ENCODE measurements at regions not wholly inside any gene's neighbourhood (a gene's known extent, or its start where the extent isn't known, plus 50 kb on each side); places are given as distances from the start of the nearest gene placed in this dataset.

DNA sequence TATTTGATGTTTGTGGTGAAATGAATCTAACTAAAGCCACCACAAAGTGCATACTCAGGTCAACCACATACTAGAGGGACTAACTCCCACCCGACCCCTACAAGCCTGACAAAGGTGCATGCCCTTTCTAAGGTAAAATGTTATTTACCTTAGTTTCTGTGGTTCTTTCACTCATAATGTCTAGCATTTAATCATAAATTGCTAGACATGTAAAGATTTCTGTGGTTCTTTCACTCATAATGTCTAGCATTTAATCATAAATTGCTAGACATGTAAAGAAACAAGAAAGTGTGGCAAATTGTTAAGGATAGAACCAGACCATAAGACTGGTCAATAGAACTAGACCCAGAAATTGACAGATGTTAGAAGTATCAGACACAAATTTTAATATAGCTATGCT, 193.0 kb upstream of the PBX1 start (continued):
- TF ChIP-seq, protein P1, sequence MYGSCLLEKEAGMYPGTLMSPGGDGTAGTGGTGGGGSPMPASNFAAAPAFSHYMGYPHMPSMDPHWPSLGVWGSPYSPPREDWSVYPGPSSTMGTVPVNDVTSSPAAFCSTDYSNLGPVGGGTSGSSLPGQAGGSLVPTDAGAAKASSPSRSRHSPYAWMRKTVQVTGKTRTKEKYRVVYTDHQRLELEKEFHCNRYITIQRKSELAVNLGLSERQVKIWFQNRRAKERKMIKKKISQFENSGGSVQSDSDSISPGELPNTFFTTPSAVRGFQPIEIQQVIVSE (CRISPR knock-in tag; IDR thresholded peaks at IDR 0.05; ENCODE audit: borderline replicate concordance) = no peak
- TF ChIP-seq FOXP1 (CRISPR knock-in tag; IDR thresholded peaks at IDR 0.05; ENCODE audit: borderline replicate concordance) = no peak

DNA sequence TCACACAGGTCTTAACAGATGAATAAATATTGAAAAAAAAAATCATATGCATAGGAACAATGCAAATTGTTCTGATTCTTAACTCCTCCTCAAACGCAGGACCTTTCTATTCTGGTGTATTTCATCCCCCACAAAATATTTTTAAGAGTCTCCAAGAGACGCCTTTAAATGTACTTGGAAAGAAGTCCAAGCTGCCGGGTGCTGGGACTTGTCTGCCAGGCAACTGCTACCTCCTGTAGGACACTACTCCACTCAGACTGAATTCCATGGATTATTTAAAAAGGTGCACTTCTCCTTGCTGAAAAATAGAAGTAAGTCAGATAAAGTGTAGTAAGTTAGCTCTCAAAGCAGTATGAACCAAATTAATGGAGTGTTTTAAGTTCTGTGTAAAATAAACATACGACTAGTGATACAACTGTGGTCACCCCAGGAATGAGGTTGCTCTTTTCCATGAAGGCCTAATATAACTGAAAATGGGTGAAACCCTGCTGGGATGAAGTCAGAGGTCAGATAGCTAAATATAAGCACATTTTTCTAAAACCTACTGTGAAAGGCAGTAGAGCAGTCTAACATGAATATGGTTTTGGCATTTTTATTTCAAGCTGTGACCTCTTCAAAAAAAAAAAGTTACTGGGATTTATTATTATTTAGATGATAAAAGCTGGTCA, 189.2 kb upstream of the PBX1 start:
- DNase-seq (ENCODE audit: low spot score) (no peak), ATAC-seq (no peak)
- POLR2A ChIA-PET = interaction anchor here (0.6 kb wide), 1 partner anchor 571 kb away, joined by 5 read pairs; no protein-coding TSS in a partner anchor
- peaks cover 8% of the 10 kb centered on the region for H3K27me3 Mint-ChIP-seq (ENCODE audit: low read depth)
- peaks cover 36% of the 10 kb centered on the region for H3K9me3 Mint-ChIP-seq
- TF ChIP-seq FOXJ3 (CRISPR knock-in tag; IDR thresholded peaks at IDR 0.05; ENCODE audit: borderline replicate concordance) (no peak), CREM (CRISPR knock-in tag; IDR thresholded peaks at IDR 0.05) (no peak)
- peaks cover 21% of the 10 kb centered on the region for H3K36me3 Mint-ChIP-seq
- H3K4me1 Mint-ChIP-seq = peaks cover 29% of the 10 kb centered on the region
- CTCF ChIA-PET = no interaction called here
- H3K4me3 Mint-ChIP-seq = no peak overlapping the region
- no peak overlapping the region for H3K27ac Mint-ChIP-seq

DNA sequence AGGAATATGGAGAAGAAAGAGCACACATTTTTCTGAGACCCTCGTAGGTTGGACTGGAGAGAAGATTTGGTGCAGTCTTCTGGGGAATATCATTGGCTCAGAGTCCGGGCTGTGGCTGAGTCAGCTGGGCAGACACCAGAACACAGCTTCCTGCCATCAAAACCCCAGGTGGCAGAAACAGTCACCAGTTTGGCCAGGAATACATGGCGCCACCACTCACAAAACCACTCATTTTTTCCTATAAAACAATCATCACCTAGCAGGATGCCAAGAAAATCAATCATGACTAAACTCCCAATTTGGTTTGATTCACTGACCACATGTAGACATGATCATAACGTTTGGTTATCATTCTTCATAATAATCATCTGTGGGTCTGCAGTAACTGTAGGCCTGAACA, 178.1 kb upstream of the PBX1 start:
- ATAC-seq (no peak), DNase-seq (ENCODE audit: low spot score) (no peak)
- POLR2A ChIA-PET = no interaction called here
- Mint-ChIP-seq H3K27me3 (ENCODE audit: low read depth) (no peaks in the 10 kb centered on the region), H3K9me3 (no peaks in the 10 kb centered on the region), H3K4me3 (no peak overlapping the region), H3K36me3 (no peaks in the 10 kb centered on the region), H3K27ac (no peak overlapping the region), H3K4me1 (no peaks in the 10 kb centered on the region)
- CTCF ChIA-PET = interaction anchor here (1.1 kb wide), 1 partner anchor 405 kb away, joined by 3 read pairs; no protein-coding TSS in a partner anchor
- TF ChIP-seq, protein P2, sequence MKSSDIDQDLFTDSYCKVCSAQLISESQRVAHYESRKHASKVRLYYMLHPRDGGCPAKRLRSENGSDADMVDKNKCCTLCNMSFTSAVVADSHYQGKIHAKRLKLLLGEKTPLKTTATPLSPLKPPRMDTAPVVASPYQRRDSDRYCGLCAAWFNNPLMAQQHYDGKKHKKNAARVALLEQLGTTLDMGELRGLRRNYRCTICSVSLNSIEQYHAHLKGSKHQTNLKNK (CRISPR knock-in tag; IDR thresholded peaks at IDR 0.05) = no peak
- TF ChIP-seq SOX15 (CRISPR knock-in tag; IDR thresholded peaks at IDR 0.05) = no peak
- TF ChIP-seq ZNF138 (CRISPR knock-in tag; conservative IDR thresholded peaks at IDR 0.05) = no peak
- no peak for TF ChIP-seq SP1 (CRISPR knock-in tag; conservative IDR thresholded peaks at IDR 0.05)
- no peak for TF ChIP-seq NFYB (CRISPR knock-in tag; conservative IDR thresholded peaks at IDR 0.05; ENCODE audit: low read depth)
- TF ChIP-seq, protein P3, sequence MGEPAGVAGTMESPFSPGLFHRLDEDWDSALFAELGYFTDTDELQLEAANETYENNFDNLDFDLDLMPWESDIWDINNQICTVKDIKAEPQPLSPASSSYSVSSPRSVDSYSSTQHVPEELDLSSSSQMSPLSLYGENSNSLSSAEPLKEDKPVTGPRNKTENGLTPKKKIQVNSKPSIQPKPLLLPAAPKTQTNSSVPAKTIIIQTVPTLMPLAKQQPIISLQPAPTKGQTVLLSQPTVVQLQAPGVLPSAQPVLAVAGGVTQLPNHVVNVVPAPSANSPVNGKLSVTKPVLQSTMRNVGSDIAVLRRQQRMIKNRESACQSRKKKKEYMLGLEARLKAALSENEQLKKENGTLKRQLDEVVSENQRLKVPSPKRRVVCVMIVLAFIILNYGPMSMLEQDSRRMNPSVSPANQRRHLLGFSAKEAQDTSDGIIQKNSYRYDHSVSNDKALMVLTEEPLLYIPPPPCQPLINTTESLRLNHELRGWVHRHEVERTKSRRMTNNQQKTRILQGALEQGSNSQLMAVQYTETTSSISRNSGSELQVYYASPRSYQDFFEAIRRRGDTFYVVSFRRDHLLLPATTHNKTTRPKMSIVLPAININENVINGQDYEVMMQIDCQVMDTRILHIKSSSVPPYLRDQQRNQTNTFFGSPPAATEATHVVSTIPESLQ (CRISPR knock-in tag; IDR thresholded peaks at IDR 0.05) = no peak
- TF ChIP-seq ZBTB21 (CRISPR knock-in tag; IDR thresholded peaks at IDR 0.05; ENCODE audit: borderline replicate concordance) = no peak
- TF ChIP-seq ZNF396 (CRISPR knock-in tag; IDR thresholded peaks at IDR 0.05; ENCODE audit: borderline replicate concordance) = no peak
- no peak for TF ChIP-seq FOXJ3 (CRISPR knock-in tag; IDR thresholded peaks at IDR 0.05; ENCODE audit: borderline replicate concordance)
- TF ChIP-seq, protein P4, sequence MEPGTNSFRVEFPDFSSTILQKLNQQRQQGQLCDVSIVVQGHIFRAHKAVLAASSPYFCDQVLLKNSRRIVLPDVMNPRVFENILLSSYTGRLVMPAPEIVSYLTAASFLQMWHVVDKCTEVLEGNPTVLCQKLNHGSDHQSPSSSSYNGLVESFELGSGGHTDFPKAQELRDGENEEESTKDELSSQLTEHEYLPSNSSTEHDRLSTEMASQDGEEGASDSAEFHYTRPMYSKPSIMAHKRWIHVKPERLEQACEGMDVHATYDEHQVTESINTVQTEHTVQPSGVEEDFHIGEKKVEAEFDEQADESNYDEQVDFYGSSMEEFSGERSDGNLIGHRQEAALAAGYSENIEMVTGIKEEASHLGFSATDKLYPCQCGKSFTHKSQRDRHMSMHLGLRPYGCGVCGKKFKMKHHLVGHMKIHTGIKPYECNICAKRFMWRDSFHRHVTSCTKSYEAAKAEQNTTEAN (CRISPR knock-in tag; IDR thresholded peaks at IDR 0.05) = no peak
- TF ChIP-seq, protein P5, sequence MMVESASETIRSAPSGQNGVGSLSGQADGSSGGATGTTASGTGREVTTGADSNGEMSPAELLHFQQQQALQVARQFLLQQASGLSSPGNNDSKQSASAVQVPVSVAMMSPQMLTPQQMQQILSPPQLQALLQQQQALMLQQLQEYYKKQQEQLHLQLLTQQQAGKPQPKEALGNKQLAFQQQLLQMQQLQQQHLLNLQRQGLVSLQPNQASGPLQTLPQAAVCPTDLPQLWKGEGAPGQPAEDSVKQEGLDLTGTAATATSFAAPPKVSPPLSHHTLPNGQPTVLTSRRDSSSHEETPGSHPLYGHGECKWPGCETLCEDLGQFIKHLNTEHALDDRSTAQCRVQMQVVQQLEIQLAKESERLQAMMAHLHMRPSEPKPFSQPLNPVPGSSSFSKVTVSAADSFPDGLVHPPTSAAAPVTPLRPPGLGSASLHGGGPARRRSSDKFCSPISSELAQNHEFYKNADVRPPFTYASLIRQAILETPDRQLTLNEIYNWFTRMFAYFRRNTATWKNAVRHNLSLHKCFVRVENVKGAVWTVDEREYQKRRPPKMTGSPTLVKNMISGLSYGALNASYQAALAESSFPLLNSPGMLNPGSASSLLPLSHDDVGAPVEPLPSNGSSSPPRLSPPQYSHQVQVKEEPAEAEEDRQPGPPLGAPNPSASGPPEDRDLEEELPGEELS (CRISPR knock-in tag; IDR thresholded peaks at IDR 0.05) = no peak
- TF ChIP-seq FOXK1 (CRISPR knock-in tag; IDR thresholded peaks at IDR 0.05) = no peak
- TF ChIP-seq, protein P6, sequence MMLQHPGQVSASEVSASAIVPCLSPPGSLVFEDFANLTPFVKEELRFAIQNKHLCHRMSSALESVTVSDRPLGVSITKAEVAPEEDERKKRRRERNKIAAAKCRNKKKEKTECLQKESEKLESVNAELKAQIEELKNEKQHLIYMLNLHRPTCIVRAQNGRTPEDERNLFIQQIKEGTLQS (CRISPR knock-in tag; conservative IDR thresholded peaks at IDR 0.05) = no peak
- TF ChIP-seq KAT7 (CRISPR knock-in tag; IDR thresholded peaks at IDR 0.05; ENCODE audit: borderline replicate concordance) = no peak
- TF ChIP-seq NFE2L1 (CRISPR knock-in tag; IDR thresholded peaks at IDR 0.05) = no peak
- no peak for TF ChIP-seq GTF2I (CRISPR knock-in tag; conservative IDR thresholded peaks at IDR 0.05)

Data from WTC11 (cell line).